Colonic mucosa (tissue), 4 donors: ENCODE measurements at regions not wholly inside any gene's neighbourhood (a gene's known extent, or its start where the extent isn't known, plus 50 kb on each side); places are given as distances from the start of the nearest gene placed in this dataset.

Source experiments
- DNase-seq: peaks from one replicate; pipeline ENCODE4 v3.0.0-alpha.2; 2020
- H3K27ac ChIP-seq: fragments of 200-600 bp; one replicate; pipeline ENCODE4 v1.8.0; 2021
- H3K27me3 ChIP-seq: fragments of 200-600 bp; one replicate; pipeline ENCODE4 v1.8.0; 2021
- H3K36me3 ChIP-seq: fragments of 200-600 bp; one replicate; pipeline ENCODE4 v1.8.0; 2021
- H3K4me1 ChIP-seq: fragments of 200-600 bp; one replicate; pipeline ENCODE4 v1.8.0; 2021; ENCODE audit warnings: mild to moderate bottlenecking
- H3K4me3 ChIP-seq: fragments of 200-600 bp; one replicate; pipeline ENCODE4 v1.8.0; 2021
- H3K9ac ChIP-seq, 2 donors: one replicate each; pipeline ENCODE4 v1.7.0; 2013; ENCODE audit warnings: control low read depth in 2 of 2, low read depth in 2 of 2, low read length in 2 of 2
- H3K9me3 ChIP-seq: fragments of 200-600 bp; one replicate; pipeline ENCODE4 v1.8.0; 2021
- CTCF ChIP-seq: fragments of 200-600 bp; IDR thresholded peaks from one replicate; pipeline ENCODE4 v1.8.0; 2022; ENCODE audit warnings: antibody characterized with exemption, mild to moderate bottlenecking
- intact Hi-C: fragments of 100-400 bp; cut with DNase I; formaldehyde crosslinking; loops from one replicate; pipeline ENCODE4 v1.14.1; 2022
- donor health status: healthy.
- donor health status: DM: no; HTN: no; CAD: no.
- donor health status: DM: no; HTN: no; CAD: no.

DNA sequence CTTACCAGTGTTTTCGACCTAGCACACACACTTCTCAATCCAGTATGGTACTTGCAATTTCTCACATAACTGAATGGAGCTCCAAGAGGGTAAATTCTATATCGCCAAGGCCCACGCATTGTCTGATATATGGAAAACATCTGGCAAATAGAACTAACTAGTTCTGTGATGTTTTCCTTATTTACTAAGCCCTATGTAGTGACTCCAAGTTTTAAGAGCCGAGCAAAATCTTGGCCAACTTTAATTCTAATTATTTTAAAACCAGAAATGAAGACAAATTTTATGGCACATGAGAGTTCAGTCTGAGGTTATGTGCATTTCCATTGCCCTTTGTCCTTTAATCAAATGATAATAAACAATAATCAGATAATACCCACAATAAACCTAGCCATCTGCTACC is 1119.7 kb upstream of the CNTNAP5 start:
- Histone ChIP-seq H3K4me3 (no peak overlapping the region), H3K4me1 (no peaks in the 10 kb centered on the region), H3K27me3 (no peaks in the 10 kb centered on the region), H3K9me3 (no peaks in the 10 kb centered on the region), H3K36me3 (no peaks in the 10 kb centered on the region), H3K9ac (no peak overlapping the region), H3K27ac (no peak overlapping the region)
- DNase-seq: no peak
- intact Hi-C loops: no loop called here
- no peak for TF ChIP-seq CTCF

DNA sequence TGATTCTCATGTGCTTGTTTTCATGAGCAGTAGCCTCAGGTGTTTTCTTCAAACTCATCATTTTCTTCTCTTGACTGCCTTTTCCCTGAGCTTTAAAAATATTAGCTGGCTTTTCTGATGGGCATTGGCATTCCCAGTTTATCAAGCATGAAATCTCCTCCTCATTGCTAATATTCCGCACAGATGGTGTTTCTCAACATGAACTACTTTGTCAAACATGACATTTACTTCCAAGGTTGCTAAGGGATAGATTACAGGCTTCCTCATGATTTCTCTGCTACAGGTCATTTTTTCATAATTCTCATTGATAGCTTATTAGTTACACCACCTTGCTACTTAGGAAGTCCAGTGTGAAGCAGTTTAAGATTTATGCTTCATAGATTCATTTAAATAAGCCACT is 1116.9 kb upstream of the CNTNAP5 start:
- Histone ChIP-seq H3K27me3 (no peaks in the 10 kb centered on the region), H3K9ac (no peak overlapping the region), H3K4me3 (no peak overlapping the region), H3K27ac (no peak overlapping the region), H3K36me3 (no peaks in the 10 kb centered on the region), H3K9me3 (no peaks in the 10 kb centered on the region), H3K4me1 (no peaks in the 10 kb centered on the region)
- no peak for TF ChIP-seq CTCF
- DNase-seq: no peak
- intact Hi-C loops: no loop called here

DNA sequence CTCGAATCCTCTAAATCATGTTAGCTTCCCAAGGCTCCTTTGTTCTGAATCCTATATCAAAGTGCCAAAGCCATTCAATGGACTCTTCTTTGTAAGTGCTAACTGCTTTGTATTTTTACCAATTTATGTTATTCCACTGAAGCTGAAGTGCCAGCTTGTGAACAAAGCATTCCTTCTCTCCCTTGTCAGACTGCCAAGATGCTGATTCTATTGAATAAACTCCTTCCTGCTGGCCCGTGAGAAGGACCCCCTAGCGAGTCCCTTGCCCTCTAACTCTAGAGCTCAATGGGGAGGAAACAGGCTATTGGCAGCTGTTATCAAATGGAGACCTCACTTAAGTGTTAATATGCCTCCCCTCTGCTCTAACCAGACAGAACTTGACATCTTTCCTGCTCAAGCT is 1097.9 kb upstream of the CNTNAP5 start:
- Histone ChIP-seq H3K9ac (no peak overlapping the region), H3K27me3 (no peaks in the 10 kb centered on the region), H3K27ac (no peak overlapping the region), H3K4me3 (no peak overlapping the region), H3K36me3 (no peaks in the 10 kb centered on the region), H3K9me3 (no peaks in the 10 kb centered on the region), H3K4me1 (no peaks in the 10 kb centered on the region)
- TF ChIP-seq CTCF: no peak
- DNase-seq: no peak
- intact Hi-C loops: no loop called here

GRCh38 chr2:122927710-122928557 is 1097.2 kb upstream of the CNTNAP5 start:
- no peaks in the 10 kb centered on the region for H3K27me3 ChIP-seq
- no peaks in the 10 kb centered on the region for H3K9me3 ChIP-seq
- H3K36me3 ChIP-seq: no peaks in the 10 kb centered on the region
- H3K27ac ChIP-seq: no peak overlapping the region
- no peak for DNase-seq
- no peak overlapping the region for H3K9ac ChIP-seq
- intact Hi-C loops: no loop called here
- H3K4me1 ChIP-seq: no peaks in the 10 kb centered on the region
- H3K4me3 ChIP-seq: no peak overlapping the region
- TF ChIP-seq CTCF: no peak

GRCh38 chr2:122929347-122929746 is 1095.7 kb upstream of the CNTNAP5 start:
- Histone ChIP-seq H3K27ac (no peak overlapping the region), H3K27me3 (no peaks in the 10 kb centered on the region), H3K4me3 (no peak overlapping the region), H3K9ac (no peak overlapping the region), H3K36me3 (no peaks in the 10 kb centered on the region), H3K4me1 (no peaks in the 10 kb centered on the region), H3K9me3 (no peaks in the 10 kb centered on the region)
- intact Hi-C loops: no loop called here
- TF ChIP-seq CTCF: no peak
- no peak for DNase-seq
